ENCODE measurements at regions not wholly inside any gene's neighbourhood (a gene's known extent, or its start where the extent isn't known, plus 50 kb on each side); places are given as distances from the start of the nearest gene placed in this dataset.

DNA sequence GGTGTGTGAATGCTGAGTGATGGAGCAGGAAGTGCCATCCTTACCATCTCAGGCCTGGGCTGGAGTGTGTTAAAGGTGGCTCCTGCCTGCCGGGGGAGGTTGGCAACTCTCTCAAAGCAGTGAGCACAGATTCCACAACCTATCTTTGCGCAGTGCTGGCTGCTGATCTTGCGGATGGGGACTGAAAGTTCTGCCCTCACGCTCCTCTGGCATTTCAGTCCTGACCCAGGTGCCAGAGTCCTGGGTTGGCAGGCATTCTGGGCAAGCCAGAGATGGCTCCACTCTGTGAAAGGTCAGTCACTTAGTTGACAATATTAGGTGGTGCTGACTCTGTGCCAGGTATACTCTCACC lies 315.5 kb downstream of the RPS24 start:
- DNase-seq: no peak

DNA sequence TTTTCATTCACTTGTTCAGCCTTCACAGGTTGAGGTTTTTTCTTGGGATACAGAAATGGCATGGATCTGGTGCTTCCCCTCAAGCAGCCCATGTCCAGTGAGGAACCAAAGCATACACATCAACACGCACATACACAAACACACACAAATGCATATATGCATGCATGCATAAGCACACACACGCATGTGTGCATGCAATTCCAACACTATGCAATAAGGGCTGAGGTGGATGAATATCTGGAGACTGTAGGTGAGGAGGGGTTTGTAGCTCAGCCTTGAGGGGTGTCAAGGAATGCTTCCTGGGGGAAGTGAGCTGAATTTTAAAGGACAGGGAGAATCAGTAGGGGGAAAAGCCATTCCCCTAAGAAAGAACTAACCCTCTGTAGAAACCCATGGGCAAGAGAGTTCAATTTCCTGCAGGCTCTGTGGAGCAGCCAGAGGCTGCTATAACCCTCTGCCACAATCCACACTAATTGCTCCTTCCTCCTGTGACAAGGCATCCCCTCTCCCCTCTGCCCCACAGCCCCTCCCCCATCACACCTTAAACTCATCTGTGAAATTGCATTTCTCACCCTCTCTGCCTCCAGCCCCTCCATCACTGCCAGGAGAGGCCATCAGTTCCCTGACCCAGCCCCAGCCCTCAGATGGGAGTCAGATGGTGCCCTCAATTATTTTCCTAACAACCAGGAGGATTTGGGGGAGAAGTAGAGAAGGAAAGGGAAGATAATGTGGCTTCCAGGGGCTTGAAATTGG lies 316.4 kb downstream of the RPS24 start:
- no peak for DNase-seq

DNA sequence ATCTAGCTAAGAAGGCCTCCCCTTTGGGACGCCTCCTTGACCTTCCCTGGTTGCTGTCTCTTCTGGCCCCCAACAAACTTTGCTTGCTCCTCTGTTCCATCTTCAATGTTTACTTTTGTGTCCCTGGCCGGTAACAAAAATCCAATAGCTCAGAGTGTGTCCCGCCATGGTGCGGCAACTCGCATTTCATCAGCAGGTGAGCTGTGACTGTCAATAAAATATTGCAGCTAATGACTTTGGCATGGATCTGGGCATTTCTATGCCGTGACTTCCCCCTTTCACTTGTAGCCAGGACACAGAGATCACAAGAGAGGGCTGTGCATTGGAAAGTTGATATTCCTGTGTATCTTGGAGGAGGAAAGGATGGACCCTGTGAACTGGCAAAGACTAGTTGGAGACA lies 317.6 kb downstream of the RPS24 start:
- DNase-seq: no peak

DNA sequence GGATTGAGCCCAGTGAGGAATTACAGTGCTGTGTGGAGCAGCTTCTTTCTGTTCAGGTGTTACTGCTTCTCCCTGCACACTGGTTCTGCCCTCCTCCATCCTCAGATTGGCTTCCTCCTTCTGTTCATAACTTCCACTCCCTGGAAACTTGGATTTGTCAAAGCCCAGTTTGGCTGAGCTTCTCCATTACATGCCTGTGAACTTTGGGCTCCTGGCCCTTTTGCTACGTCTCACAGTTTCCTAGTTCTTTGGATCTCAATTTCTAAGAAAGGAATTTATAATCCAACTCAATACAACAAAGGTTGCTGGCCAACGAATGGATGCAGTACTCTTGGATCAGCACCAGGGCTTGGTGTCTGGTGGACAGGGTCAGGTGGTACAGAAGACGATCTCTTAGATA lies 318.1 kb downstream of the RPS24 start:
- no peak for DNase-seq

DNA sequence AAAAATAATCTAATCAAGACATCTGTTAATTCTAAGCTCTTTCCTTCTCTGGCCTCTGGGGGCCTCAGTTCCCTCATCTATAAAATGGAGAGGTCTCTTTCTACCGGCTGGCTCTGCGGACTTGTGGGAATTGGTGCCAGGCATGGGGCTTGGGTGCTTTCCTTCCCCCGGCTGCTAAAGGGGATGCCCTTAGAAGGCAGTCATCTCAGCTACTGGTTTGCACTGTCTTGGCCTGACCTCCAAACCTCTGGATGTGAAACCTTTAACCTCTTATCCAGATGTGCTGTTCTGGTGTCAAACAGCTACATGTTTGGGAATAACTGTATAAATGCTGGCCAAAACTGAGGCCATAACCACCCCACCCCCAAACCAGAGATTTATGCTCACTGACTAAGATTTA lies 320.0 kb downstream of the RPS24 start:
- DNase-seq: no peak

DNA sequence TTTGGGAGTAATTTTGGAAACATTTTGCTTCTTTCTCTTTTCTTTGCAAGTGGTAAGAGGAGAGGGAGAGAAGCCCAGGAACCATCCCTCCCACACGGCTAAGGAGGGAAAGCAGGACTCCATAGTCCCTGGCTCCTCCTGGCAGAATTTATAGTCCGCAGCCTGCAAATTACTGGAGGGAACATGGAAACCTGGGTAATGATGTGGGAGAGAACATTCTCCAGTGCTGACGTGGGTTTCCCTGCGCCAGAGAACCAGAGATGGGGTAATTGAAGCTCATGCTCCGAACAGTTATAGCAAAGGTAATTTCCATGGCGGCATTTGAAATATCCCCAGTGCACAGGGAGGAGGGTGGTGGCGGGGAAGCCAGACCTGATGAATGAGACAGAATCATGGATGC lies 320.4 kb downstream of the RPS24 start:
- no peak for DNase-seq

DNA sequence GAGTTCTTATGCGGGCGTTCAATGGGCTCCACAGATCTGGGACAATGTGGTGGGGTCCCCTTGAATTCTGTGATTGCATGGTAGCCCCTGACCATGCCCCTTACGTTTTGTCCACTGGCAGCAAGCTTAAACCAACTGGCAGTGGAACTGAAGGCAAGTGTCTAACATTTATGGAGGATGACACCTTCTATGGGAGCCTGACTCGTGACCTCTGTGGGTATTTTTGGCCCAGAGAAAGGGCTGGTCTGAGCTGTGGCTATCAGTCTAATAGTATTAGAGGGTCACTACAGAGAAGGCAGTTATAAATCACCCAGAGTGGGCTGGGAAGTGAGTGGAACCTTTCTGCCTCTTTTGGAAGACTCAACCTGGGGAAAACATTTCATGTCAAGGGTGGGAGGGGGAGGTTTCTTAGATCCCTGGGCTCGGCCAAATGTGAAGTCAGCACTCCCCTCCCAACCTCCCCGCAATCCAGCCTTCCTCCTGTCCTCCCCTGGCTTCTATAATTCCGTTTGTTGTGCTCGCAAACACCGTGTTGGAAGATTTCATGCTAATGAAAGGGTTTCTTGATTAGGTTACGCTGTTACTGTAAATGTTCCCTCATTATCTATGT lies 322.7 kb downstream of the RPS24 start:
- DNase-seq: no peak

DNA sequence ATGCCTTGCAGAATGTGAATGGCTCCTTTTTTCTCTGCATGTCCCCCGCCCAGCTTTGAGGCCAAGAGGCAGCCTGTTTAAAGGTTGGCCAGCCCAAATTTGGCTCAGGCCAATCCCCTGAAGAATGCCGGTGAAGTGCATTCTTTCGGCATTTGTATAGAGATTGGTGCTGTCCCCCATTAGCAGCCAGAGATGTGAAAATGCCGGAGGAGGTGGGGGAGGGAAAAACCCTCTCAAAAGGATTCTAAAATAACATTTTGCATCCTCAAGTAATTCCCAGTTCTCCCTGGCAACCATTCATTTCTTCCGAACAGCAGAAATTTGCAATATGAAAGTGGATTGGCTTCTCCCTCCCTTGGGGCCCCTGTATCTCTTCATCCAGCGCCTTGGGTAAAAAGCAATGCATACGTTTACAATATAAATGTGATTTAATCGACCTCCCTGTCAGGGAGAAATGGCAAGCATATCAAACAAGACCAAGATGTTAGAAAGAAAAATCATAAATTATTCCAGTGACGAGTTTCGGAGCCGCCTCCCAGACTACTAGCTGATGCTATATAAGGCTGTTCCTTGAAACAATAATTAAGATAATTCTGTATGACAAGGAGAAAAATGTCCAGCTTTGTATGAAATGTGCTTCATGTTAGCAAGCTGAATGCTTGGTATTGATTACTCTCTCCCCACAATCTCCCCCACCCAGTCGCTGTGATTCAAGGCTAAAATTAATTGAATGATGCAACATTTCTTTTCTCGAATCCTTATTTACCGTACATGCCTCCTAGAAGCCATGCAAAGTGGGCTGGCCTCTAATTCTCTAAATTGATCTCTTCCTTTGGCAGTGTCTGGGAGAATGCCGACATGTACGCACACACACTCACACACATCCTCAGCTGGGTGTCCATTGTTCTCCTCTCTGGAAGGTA lies 323.7 kb downstream of the RPS24 start:
- no peak for DNase-seq

DNA sequence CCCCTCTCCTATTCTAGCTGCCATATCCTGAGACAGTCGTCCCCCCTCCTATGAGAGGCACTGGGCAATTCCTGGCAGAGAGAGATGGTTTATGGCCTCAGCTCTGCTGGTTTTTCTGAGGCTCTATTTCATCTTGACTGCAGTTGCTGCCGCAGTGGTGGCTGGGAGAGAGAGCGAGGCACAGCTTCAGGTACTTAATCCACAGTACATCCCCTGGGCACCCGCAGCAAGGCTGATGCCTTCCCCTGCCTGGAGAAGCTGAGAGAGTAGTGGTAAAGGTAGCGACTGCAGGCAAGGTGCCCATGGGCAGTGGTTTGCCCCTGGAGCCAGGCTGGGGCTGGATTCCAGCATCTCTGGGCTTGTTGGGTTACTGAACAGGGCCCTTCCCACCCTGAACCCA lies 324.7 kb downstream of the RPS24 start:
- no peak for DNase-seq

DNA sequence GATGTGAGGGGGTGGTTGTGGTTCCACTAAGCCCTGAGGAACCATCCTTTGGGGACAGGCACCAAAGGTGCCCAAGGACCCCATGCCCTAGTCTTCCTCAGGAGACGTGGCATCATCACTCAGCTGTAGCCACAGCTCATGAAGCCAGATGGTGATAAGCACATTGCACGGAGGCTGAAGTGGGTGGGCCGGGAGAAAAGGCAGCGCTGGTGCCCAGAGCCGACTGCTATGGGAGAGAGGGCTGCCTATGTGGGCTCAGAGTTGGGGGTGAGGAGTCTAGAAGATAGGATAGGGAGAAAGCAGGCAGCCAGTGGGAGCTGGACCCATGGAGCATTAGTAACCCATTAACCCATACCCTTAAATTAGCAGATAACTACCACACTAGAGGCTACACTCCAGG lies 325.3 kb downstream of the RPS24 start:
- no peak for DNase-seq

DNA sequence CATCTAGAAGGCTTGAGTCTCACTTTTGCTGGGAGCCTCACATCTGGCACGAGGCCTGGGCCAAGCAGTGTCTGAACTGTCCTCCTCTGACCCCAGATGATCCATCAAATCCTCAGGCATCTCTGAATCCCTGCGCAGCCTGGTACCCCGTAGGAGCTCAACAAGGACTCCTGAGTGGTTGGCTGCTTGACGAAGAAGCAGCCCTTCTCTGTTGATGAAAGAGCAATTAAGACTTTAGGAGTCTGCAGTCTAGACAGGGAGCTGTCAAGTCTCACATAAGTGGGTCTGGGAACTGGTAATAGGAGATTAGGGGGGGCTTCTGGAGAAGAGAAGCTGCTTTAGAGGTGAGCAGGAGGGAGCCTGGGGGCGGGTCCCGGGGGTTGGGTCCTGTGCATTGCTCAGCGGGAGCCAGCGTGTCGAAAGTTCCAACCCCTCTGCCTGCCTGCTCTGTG lies 326.0 kb downstream of the RPS24 start:
- peak; percentile 37 for DNase-seq

DNA sequence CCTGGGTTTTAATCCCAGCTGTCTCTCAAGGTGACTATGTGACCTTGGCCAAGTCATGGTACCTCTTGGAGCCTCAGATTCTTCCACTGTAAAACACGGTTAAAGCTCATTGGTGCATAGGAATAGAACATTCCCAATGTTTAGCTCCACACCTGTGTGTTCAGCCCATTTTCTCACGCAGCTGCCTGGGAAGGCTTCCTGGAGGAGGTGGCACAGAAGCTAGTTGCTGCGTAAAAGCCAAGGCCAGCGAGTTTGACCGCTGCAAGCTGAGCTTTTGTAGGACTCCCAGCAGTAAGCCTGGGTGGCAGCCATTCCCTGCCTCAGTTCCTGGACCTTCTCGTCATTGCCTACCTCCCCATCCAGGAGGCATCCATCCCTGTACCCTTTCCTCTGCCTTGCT lies 326.6 kb downstream of the RPS24 start:
- DNase-seq: no peak

DNA sequence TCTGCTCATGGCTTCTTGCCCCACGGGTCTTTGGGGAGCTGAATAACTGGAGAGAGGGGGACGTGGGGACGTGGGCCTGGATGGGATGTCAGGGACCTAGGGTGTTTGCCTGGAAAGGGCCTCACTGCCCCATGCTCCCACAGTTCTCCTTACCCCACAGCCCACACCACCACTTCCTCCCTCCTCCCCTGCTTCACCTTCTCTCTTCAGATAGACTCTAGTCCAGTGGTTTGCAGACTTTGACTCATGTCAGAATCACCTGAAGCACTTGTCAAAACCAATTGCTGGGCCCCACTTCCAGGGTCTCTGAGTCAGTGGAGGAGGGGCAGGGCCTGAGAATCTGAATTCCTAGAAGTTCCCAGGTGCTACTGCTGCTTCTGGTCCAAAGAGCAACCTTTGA lies 327.4 kb downstream of the RPS24 start:
- no peak for DNase-seq

DNA sequence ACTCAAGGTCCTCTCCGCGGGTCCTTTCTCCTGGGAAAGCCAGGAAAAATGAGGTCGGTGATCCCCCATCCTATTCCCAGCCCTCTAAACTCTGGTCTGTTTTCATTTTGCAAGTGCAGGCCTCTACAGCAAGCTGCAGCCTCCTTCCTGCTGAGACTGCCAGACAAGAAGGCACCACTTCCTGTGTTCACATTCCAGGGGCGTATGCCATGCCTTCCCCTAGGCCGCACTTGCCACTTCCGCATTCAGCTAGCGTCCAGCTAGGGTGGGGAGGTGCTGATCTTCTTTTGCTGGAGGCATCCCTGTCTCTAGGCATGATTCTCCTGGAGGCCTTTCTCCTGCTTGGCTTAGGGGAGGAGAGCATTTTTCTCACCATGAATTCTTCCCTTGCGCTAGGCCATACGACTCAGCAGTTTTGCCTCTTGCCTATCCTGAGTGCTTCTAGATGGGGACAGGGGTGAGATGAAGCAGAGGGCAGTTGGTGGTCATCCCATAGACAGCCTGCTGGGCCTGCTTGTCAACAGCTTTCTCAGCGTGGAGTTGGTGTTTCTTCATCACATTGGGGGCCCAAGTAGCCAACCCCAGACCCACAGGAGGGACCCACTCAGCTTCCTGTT lies 328.9 kb downstream of the RPS24 start:
- DNase-seq: no peak

DNA sequence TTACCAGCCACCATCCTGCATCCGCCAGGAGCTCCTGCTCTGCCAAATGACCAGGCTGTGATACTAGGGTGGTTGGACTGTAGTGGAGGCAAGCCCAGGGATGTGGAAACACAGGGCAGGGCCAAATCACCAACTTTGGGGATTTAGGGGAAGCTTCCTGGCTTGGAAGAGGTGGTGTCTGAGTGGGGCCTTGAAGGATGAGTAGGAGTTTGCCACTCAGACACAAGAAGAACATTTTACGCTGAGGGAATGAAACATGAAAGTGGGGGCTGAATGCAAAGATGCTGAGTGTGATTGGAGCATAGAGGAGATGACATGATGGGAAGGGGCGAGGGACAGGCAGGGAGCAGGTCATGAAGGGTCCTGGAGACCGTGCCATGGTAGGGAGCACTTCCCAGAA lies 329.5 kb downstream of the RPS24 start:
- DNase-seq: no peak

DNA sequence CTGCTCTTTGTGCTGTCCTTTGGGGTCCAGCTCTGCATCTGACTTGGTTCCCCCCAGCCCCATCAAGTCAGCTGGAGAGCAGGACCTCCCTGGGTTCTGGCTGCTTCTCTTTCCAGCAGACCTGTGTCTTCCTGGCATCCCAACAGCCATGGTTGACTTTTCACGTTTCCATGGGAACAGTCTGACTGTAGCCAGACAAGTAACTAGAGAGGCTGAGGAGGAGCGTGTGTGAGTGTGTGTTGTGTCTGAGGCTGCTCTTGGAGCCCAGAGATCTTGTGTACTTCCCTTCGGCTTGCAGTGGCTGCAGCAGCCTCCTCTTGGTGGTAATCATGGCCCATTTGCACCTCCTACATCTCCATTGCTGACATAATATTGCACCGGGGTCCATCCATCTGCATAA lies 332.0 kb downstream of the RPS24 start:
- DNase-seq: peak; percentile 6

DNA sequence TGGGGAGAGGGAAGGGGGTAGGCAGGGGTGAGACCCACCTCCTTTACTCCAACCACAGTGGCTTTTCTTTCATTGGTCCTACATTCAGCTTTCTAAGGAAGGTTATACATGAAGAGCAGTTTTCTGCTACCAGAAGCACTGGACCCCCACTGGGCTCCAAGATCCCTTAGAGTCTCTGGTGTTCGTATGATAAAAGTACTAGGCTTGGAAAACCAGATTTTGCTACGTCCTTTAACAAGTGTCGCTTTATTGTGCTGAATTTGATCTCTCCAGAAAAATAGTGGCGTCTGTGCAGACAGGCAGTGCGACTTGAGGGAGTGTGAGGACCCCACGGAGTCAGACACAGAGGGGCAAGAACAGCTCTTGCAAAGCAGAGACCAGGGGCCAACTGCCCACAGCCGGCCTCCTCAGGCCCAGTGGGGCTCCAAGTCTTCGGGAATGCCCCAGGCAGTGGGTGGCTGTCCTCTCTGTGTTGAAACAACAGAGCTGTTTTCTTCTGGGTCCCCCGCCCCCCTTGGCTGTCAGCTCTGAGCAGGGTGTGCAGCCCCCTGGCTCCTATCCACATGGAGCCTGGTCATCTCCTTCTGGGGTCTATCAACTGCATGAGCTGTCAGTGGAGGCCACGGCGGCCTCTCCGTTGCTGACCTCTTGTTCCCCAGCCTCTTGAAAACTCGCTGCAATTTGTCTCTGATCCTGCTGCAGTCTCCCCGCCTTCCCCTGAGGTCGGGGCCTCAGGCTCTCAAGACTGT lies 333.2 kb downstream of the RPS24 start:
- DNase-seq: no peak

DNA sequence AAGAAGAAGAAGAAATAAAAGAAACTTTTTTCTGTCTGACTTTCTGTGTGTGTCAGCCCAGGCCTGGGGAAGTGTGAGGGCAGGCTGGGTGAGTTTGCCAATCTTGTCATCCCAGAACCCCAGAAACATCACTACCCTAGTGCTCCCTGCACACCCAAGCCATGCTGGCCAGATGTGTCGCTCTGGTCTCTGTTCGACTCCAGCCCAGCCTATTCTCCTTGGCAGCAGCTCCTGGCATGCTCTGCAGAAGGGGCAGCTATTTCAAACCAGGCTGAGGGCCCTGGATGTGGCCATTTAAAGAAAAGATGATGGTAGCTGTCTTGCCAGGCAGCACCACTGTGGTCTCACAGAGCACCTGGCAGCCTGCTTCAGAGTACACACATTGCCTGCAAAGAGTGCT lies 334.1 kb downstream of the RPS24 start:
- DNase-seq: no peak

DNA sequence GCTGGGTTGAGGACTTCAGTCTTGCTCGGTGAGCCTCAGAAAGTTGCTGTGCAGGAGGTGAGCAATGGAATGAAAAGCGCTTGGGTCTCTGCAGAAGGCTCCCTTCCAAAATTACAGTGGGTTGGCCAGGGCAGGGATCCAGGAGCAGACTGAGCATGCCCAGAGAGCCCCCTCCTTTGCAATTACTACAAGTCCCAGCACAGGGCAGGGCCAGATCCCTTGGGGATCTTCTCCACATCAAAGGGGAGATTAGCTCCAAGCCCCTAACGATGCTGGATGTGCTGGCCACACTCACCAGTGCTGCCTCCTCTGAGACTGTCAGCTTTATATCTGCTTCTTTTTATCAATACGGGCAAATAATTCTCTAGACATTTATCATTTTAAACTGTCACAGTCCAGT lies 337.5 kb downstream of the RPS24 start:
- DNase-seq: no peak

DNA sequence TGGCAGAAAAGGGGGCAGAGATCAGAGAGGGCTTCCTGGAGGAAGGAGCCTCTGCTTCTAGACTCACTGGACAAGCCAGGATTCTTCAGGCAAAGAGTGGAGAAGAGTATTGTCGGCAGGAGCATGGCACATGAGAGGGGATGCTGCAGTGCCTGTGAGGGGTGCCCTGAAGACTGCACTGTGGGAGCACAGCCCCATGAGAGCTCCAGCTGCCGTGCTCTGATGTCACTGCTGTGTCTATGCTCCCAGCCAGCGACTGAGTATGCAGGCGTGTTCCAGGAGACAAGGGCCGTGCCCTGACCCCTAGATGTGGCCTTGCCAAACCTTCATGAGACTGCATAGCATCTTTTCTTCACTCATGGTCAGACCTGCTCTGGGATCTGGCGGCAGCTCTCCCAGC lies 339.1 kb downstream of the RPS24 start:
- no peak for DNase-seq

DNA sequence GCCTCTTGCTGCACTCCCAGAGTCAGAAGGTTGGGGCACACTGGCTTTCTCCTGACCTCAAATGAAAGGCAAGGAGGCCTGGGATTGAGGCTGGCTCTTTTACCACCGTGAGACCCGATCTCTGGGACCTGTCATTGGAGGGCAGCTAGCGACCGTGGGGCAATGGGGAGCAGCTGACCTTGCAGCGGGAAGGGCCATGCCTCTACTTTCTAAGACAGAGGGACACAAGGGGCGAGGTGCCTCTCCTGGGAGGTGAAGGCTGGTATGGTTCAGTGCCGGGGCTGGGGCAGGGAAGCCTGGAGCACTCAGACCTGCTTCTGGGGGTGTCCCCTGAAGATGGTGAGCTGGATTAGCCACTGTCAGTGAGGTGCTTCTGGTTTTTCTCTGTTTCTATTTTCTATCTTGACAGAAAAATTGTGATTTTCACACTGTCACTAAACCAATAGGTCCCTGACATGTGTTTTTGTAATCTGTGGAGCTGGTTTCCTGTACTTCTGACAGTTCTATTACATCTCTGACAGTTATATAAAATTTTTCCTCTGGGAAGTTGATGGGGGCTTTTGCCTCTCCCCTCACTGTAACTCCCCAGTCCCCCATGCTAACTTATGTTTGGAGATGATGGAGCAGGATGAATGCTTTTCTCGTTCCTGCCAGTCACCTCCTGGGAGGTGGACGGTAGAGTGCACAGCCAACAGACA lies 340.8 kb downstream of the RPS24 start:
- DNase-seq: no peak
